Ovary (tissue), 7 donors: ENCODE measurements at regions not wholly inside any gene's neighbourhood (a gene's known extent, or its start where the extent isn't known, plus 50 kb on each side); places are given as distances from the start of the nearest gene placed in this dataset.

Source experiments
- DNase-seq, 5 donors: peaks; one replicate each; pipeline ENCODE4 v3.0.0-alpha.2; 2019 to 2020
- H3K27ac ChIP-seq, 2 donors: fragments of 200-600 bp; one replicate each; pipeline versions ENCODE4 v1.5.1 to v1.8.0; 2019 to 2022
- H3K27me3 ChIP-seq: fragments of 200-600 bp; one replicate; pipeline ENCODE4 v1.8.0; 2022
- H3K36me3 ChIP-seq: fragments of 200-600 bp; sonication (generic); one replicate; pipeline ENCODE4 v1.5.1; 2019
- H3K4me1 ChIP-seq: one replicate; pipeline ENCODE4 v1.8.1; 2013; ENCODE audit warnings: mild to moderate bottlenecking, moderate library complexity; ENCODE audit not compliant: insufficient read depth
- H3K4me3 ChIP-seq: fragments of 200-600 bp; sonication (generic); one replicate; pipeline ENCODE4 v1.5.1; 2017
- H3K9me3 ChIP-seq, 2 donors: fragments of 200-600 bp in 1 of 2; sonication (generic) in 1 of 2; one replicate each; pipeline versions ENCODE4 v1.5.1 to v1.8.1; 2013 to 2019; ENCODE audit warnings: mild to moderate bottlenecking in 1 of 2, moderate library complexity in 1 of 2
- EP300 ChIP-seq: sonication (generic); formaldehyde crosslinking; IDR thresholded peaks from one replicate; pipeline ENCODE4 v1.6.1; 2017; ENCODE audit warnings: antibody characterized with exemption
- POLR2A ChIP-seq: fragments of 450-650 bp; IDR thresholded peaks from one replicate; pipeline ENCODE4 v1.6.1; 2017; ENCODE audit warnings: antibody characterized with exemption, mild to moderate bottlenecking, moderate library complexity
- whole genome bisulfite sequencing, 3 donors: extraction: QIAGEN DNeasy Blood & Tissue Kit in 1 of 3; methylation state at CpG; one replicate each; pipeline versions ENCODE4 v1.1.5 to v1.1.7; 2013 to 2017; 5-methylcytosine and 5-hydroxymethylcytosine counted together
- intact Hi-C, 4 donors: fragments of 100-400 bp; cut with DNase I; formaldehyde crosslinking; loops; one replicate each; pipeline versions ENCODE4 v1.11.0 to v1.15.1; 2022 to 2023
- TF ChIP-seq, protein P1 (sequence below), 3 donors: fragments of 450-650 bp in 2 of 3; fragments of 200-600 bp in 1 of 3; IDR thresholded peaks; one replicate each; pipeline versions ENCODE4 v1.5.1 to v1.8.0; 2016 to 2022; ENCODE audit warnings: antibody characterized with exemption in 3 of 3, mild to moderate bottlenecking in 1 of 3
- donor health status: DM: no; HTN: no; CAD: no; lungs with moderate emphysema.
- donor health status: DM: no; HTN: no; CAD: no.
- donor health status: Bipolar disorder and iron deficiency.
- donor health status: DM: no; HTN: no; CAD: no.
- donor health status: DM: yes; HTN: yes; CAD: no.

DNA sequence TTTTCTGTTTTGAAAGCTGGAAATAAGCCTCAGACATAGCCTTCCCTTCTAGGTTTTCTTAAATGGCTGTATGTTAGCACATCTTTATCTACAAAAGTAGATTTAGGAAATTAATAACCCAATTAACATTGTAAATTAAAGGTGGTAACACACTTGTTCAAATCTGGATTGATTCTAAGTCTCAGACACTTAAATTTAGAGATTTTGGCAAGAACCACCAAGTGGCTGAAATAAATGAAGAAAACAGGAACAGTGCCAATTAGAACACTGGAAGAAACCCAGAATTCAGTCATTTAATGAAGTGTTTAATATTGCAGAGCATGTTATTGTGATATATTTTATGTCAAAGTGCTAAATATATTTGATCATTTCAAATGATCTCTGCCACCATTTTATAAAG lies 628.2 kb downstream of the USP25 start:
- H3K4me3 ChIP-seq, result no peak overlapping the region
- no peaks in the 10 kb centered on the region for H3K36me3 ChIP-seq
- intact Hi-C loops, result no loop called here
- no peak for DNase-seq
- H3K27ac ChIP-seq, result no peak overlapping the region
- TF ChIP-seq EP300, result no peak
- no peak for TF ChIP-seq POLR2A
- TF ChIP-seq, protein P1, sequence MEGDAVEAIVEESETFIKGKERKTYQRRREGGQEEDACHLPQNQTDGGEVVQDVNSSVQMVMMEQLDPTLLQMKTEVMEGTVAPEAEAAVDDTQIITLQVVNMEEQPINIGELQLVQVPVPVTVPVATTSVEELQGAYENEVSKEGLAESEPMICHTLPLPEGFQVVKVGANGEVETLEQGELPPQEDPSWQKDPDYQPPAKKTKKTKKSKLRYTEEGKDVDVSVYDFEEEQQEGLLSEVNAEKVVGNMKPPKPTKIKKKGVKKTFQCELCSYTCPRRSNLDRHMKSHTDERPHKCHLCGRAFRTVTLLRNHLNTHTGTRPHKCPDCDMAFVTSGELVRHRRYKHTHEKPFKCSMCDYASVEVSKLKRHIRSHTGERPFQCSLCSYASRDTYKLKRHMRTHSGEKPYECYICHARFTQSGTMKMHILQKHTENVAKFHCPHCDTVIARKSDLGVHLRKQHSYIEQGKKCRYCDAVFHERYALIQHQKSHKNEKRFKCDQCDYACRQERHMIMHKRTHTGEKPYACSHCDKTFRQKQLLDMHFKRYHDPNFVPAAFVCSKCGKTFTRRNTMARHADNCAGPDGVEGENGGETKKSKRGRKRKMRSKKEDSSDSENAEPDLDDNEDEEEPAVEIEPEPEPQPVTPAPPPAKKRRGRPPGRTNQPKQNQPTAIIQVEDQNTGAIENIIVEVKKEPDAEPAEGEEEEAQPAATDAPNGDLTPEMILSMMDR (IDR thresholded peaks at IDR 0.05), result no peak
- no peaks in the 10 kb centered on the region for H3K9me3 ChIP-seq
- no peaks in the 10 kb centered on the region for H3K4me1 ChIP-seq
- no peaks in the 10 kb centered on the region for H3K27me3 ChIP-seq

- H3K27ac ChIP-seq, result no peak overlapping the region
- TF ChIP-seq, protein P1 (IDR thresholded peaks at IDR 0.05), result no peak
- TF ChIP-seq EP300 (no peak), POLR2A (no peak)
- H3K27me3 ChIP-seq, result no peaks in the 10 kb centered on the region
- no peak overlapping the region for H3K4me3 ChIP-seq
- intact Hi-C loops, result no loop called here
- DNase-seq, result no peak
- H3K9me3 ChIP-seq, result no peaks in the 10 kb centered on the region
- WGBS, 3 donors, result 92 to 94% (median 93%) methylated on average over 2 of the region's 2 CpGs
- H3K36me3 ChIP-seq, result no peaks in the 10 kb centered on the region
- peaks cover 2% of the 10 kb centered on the region for H3K4me1 ChIP-seq
These were observed 629.0 kb downstream of the USP25 start for GRCh38 chr21:16358784-16359183.

- no peak overlapping the region for H3K4me3 ChIP-seq
- peaks cover 2% of the 10 kb centered on the region for H3K27me3 ChIP-seq
- no peaks in the 10 kb centered on the region for H3K36me3 ChIP-seq
- 95 to 98% (median 96%) methylated on average over 2 of the region's 2 CpGs for WGBS, 3 donors
- intact Hi-C loops, result no loop called here
- TF ChIP-seq, protein P1 (IDR thresholded peaks at IDR 0.05), result no peak
- TF ChIP-seq EP300 (no peak), POLR2A (no peak)
- no peak overlapping the region for H3K27ac ChIP-seq
- H3K9me3 ChIP-seq, result no peaks in the 10 kb centered on the region
- no peak for DNase-seq
- peaks cover 2% of the 10 kb centered on the region for H3K4me1 ChIP-seq
These were observed 633.3 kb downstream of the USP25 start for GRCh38 chr21:16363100-16363499.

- H3K4me1 ChIP-seq, result peaks cover 2% of the 10 kb centered on the region
- intact Hi-C loops, result no loop called here
- H3K9me3 ChIP-seq, result no peaks in the 10 kb centered on the region
- TF ChIP-seq EP300 (no peak), POLR2A (no peak)
- TF ChIP-seq, protein P1 (IDR thresholded peaks at IDR 0.05), result no peak
- no peak overlapping the region for H3K27ac ChIP-seq
- no peak for DNase-seq
- no peak overlapping the region for H3K4me3 ChIP-seq
- whole genome bisulfite sequencing, 3 donors, result 61 to 70% (median 68%) methylated on average over 3 of the region's 3 CpGs
- H3K36me3 ChIP-seq, result no peaks in the 10 kb centered on the region
- H3K27me3 ChIP-seq, result peaks cover 2% of the 10 kb centered on the region
These were observed 633.7 kb downstream of the USP25 start for GRCh38 chr21:16363518-16363917.

DNA sequence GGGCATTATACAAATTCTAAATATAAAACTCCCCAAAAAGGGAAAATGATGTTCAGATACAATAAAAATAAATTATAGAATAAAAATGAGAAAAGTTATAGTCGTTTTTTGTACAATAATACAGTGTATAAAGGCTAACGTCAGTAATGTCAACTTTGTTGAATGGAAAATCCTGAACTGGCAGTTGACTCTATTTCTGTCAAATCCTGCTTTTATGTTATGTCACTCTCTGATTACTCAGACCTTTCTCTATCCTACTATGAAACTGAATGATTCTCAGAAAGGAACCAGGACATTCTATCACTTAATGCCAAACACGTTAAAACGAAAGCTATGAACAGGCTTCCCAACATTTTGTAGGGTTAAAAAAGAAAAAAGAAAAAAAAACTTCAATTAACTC lies 636.4 kb downstream of the USP25 start:
- H3K4me1 ChIP-seq, result peaks cover 4% of the 10 kb centered on the region
- WGBS, 3 donors, result 85 to 88% (median 88%) methylated on average over 4 of the region's 4 CpGs
- H3K9me3 ChIP-seq, result no peaks in the 10 kb centered on the region
- H3K4me3 ChIP-seq, result no peak overlapping the region
- no peaks in the 10 kb centered on the region for H3K36me3 ChIP-seq
- DNase-seq, result no peak
- TF ChIP-seq POLR2A (no peak), EP300 (no peak)
- TF ChIP-seq, protein P1 (IDR thresholded peaks at IDR 0.05), result no peak
- no peak overlapping the region for H3K27ac ChIP-seq
- H3K27me3 ChIP-seq, result peaks cover 2% of the 10 kb centered on the region
- intact Hi-C loops, result no loop called here
